ENCODE measurements at regions not wholly inside any gene's neighbourhood (a gene's known extent, or its start where the extent isn't known, plus 50 kb on each side); places are given as distances from the start of the nearest gene placed in this dataset.
"Not testable (repeated sequence)": the region's sequence is repeated elsewhere in the genome, so short reads cannot be mapped to it uniquely, and the experiment has no call there.

DNA sequence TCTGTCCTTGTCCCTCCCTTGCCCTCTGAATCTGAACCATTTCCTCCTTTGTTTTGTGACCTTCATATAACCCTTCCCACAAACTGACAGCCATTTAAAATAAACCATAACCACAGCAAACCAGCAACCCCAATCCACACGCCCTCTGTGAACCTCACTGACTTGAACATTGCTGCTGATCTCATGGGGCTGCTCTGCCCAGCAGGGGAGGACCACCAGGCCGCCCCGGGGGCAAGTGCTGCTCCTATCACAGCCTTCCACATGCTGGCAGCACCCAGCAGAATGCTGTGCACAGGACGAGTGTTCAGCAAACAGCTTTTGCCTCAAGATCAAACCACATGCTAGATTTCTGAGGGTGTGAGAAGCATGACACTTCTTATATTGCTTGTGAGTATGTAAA lies 73.9 kb upstream of the UXS1 start:
- H4K20me1 ChIP-seq (ENCODE audit: control insufficient read depth, extremely low read depth, insufficient read depth, low read length) = no peaks in the 10 kb centered on the region
- H2AFZ ChIP-seq (ENCODE audit: low read length) = no peak overlapping the region
- no peak for TF ChIP-seq EZH2 (IDR thresholded peaks at IDR 0.05; ENCODE audit: low read length, missing control alignments)
- TF ChIP-seq, protein P1, sequence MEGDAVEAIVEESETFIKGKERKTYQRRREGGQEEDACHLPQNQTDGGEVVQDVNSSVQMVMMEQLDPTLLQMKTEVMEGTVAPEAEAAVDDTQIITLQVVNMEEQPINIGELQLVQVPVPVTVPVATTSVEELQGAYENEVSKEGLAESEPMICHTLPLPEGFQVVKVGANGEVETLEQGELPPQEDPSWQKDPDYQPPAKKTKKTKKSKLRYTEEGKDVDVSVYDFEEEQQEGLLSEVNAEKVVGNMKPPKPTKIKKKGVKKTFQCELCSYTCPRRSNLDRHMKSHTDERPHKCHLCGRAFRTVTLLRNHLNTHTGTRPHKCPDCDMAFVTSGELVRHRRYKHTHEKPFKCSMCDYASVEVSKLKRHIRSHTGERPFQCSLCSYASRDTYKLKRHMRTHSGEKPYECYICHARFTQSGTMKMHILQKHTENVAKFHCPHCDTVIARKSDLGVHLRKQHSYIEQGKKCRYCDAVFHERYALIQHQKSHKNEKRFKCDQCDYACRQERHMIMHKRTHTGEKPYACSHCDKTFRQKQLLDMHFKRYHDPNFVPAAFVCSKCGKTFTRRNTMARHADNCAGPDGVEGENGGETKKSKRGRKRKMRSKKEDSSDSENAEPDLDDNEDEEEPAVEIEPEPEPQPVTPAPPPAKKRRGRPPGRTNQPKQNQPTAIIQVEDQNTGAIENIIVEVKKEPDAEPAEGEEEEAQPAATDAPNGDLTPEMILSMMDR (conservative IDR thresholded peaks at IDR 0.05 in 1 of 2, IDR thresholded peaks at IDR 0.05 in 1 of 2; ENCODE audit: low read depth in 1 of 2, low read length in 2 of 2) = no peak
- no peaks in the 10 kb centered on the region for H3K79me2 ChIP-seq (ENCODE audit: control insufficient read depth, insufficient read depth, low read length)
- no peaks in the 10 kb centered on the region for H3K4me1 ChIP-seq (ENCODE audit: control insufficient read depth, extremely low read depth, insufficient read depth, low read length)
- H3K36me3 ChIP-seq (ENCODE audit: control insufficient read depth, insufficient read depth, low read length) = no peaks in the 10 kb centered on the region
- no peaks in the 10 kb centered on the region for H3K9me3 ChIP-seq (ENCODE audit: control insufficient read depth, insufficient read depth, low read depth, low read length)
- H3K27me3 ChIP-seq (ENCODE audit: control insufficient read depth, insufficient read depth, low read length) = no peaks in the 10 kb centered on the region
- no peak overlapping the region for H3K4me3 ChIP-seq (replicated peaks in 1 of 4; ENCODE audit: control extremely low read depth in 1 of 4, insufficient read depth in 1 of 4, low read depth in 3 of 4, low read length in 4 of 4)
- H3K4me2 ChIP-seq (ENCODE audit: extremely low read depth, insufficient read depth, low read length) = no peak overlapping the region
- no peak for DNase-seq (ENCODE audit: low read depth in 2 of 2)
- H3K27ac ChIP-seq (ENCODE audit: insufficient read depth, low read length) = no peak overlapping the region
- H3K9ac ChIP-seq (ENCODE audit: insufficient read depth, low read length) = no peak overlapping the region

DNA sequence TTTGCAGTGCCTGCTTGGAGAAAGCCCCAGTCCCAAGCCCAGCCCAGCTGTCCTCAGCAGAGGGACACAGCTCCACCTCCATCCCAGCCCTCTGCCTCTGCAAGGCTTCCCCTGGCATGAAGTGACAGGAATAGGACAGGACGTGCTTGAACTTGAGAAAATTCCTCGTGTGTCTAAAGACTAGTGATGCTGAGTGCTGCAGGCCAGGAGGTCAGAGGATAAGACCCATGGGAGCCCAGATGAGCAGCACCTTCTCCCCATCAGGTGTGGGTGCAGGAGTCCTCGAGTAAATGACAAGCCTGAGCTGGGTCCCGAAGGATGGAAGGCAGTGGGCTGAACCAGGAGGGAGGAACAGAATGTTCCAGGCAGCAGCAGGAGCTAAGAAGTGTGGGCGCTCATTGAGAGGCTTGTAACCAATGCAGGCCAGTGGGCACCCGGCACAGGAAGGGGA lies 67.8 kb upstream of the UXS1 start:
- H3K4me3 ChIP-seq (replicated peaks in 1 of 4; ENCODE audit: control extremely low read depth in 1 of 4, insufficient read depth in 1 of 4, low read depth in 3 of 4, low read length in 4 of 4) = no peak overlapping the region

DNA sequence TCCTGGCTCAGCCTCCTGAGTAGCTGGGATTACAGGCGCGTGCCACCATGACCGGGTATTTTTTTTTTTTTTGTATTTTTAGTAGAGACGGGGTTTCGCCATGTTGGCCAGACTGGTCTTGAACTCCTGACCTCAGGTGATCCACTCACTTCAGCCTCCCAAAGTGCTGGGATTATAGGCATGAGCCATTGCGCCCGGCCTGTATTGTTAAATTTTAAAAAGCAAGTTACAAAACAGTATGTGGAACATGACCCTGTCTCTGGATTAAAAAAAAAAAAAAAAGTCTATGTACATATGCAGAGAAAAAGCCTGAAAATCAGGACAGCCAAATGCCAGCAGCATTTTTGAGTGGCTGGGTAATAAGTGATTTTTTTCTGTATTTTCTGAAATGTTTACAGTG lies 64.8 kb upstream of the UXS1 start:
- H3K4me2 ChIP-seq (ENCODE audit: extremely low read depth, insufficient read depth, low read length); H3K4me1 ChIP-seq (ENCODE audit: control insufficient read depth, extremely low read depth, insufficient read depth, low read length); H3K9me3 ChIP-seq (ENCODE audit: control insufficient read depth, insufficient read depth, low read depth, low read length); H2AFZ ChIP-seq (ENCODE audit: low read length); H3K27me3 ChIP-seq (ENCODE audit: control insufficient read depth, insufficient read depth, low read length); H4K20me1 ChIP-seq (ENCODE audit: control insufficient read depth, extremely low read depth, insufficient read depth, low read length); H3K9ac ChIP-seq (ENCODE audit: insufficient read depth, low read length); H3K27ac ChIP-seq (ENCODE audit: insufficient read depth, low read length); H3K79me2 ChIP-seq (ENCODE audit: control insufficient read depth, insufficient read depth, low read length); DNase-seq (ENCODE audit: low read depth in 2 of 2); H3K4me3 ChIP-seq (replicated peaks in 1 of 4; ENCODE audit: control extremely low read depth in 1 of 4, insufficient read depth in 1 of 4, low read depth in 3 of 4, low read length in 4 of 4); H3K36me3 ChIP-seq (ENCODE audit: control insufficient read depth, insufficient read depth, low read length): not testable (repeated sequence)

More for the DNA sequence above, 67.8 kb upstream of the UXS1 start:
- no peaks in the 10 kb centered on the region for H3K27me3 ChIP-seq (ENCODE audit: control insufficient read depth, insufficient read depth, low read length)
- H3K79me2 ChIP-seq (ENCODE audit: control insufficient read depth, insufficient read depth, low read length) = no peaks in the 10 kb centered on the region
- no peaks in the 10 kb centered on the region for H4K20me1 ChIP-seq (ENCODE audit: control insufficient read depth, extremely low read depth, insufficient read depth, low read length)
- H3K9me3 ChIP-seq (ENCODE audit: control insufficient read depth, insufficient read depth, low read depth, low read length) = no peaks in the 10 kb centered on the region
- no peak overlapping the region for H2AFZ ChIP-seq (ENCODE audit: low read length)
- H3K9ac ChIP-seq (ENCODE audit: insufficient read depth, low read length) = no peak overlapping the region
- no peak overlapping the region for H3K4me2 ChIP-seq (ENCODE audit: extremely low read depth, insufficient read depth, low read length)
- TF ChIP-seq, protein P1 (conservative IDR thresholded peaks at IDR 0.05 in 1 of 2, IDR thresholded peaks at IDR 0.05 in 1 of 2; ENCODE audit: low read depth in 1 of 2, low read length in 2 of 2) = no peak
- no peak for TF ChIP-seq EZH2 (IDR thresholded peaks at IDR 0.05; ENCODE audit: low read length, missing control alignments)
- H3K27ac ChIP-seq (ENCODE audit: insufficient read depth, low read length) = no peak overlapping the region
- no peaks in the 10 kb centered on the region for H3K36me3 ChIP-seq (ENCODE audit: control insufficient read depth, insufficient read depth, low read length)
- H3K4me1 ChIP-seq (ENCODE audit: control insufficient read depth, extremely low read depth, insufficient read depth, low read length) = no peaks in the 10 kb centered on the region
- no peak for DNase-seq (ENCODE audit: low read depth in 2 of 2)

Measured in fibroblast of lung (primary cell).